ENCODE measurements at regions not wholly inside any gene's neighbourhood (a gene's known extent, or its start where the extent isn't known, plus 50 kb on each side); places are given as distances from the start of the nearest gene placed in this dataset.

- TF ChIP-seq CTCF (IDR thresholded peaks at IDR 0.05), result no peak
- TF ChIP-seq POLR2A (IDR thresholded peaks at IDR 0.05), result no peak
Observed at GRCh38 chr7:110131344-110131743, 959.6 kb upstream of the LRRN3 start.

Data from lower leg skin (tissue), 3 donors.